ENCODE measurements at regions not wholly inside any gene's neighbourhood (a gene's known extent, or its start where the extent isn't known, plus 50 kb on each side); places are given as distances from the start of the nearest gene placed in this dataset.

DNA sequence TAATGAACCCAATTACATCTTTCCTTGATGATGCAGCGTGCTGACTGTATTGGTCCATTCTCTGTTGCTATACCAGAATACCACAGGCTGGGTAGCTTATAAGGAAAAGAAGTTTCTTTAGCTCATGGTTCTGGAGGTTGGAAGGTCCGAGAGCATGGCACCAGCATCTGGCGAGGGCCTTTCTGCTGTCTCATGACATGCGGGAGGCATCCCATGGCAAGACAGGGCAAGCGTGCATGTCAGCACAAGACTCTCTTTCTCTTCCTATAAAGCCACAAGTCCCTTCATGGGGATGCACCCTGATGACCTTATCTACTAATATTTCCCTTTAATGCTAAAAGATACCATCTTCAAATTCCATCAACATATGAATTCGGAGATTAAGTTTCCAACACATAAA, 122.8 kb upstream of the FHL2 start:
- Histone ChIP-seq H3K4me3 (ENCODE audit: low read depth, low read length, poor library complexity, severe bottlenecking) (no peak overlapping the region), H3K27me3 (replicated peaks; ENCODE audit: insufficient read depth, low read depth, low read length, poor library complexity) (no peaks in the 10 kb centered on the region), H3K36me3 (ENCODE audit: insufficient read depth, low read length, poor library complexity, severe bottlenecking) (no peaks in the 10 kb centered on the region), H3K27ac (ENCODE audit: low read depth, low read length, poor library complexity, severe bottlenecking) (no peak overlapping the region), H3K4me1 (ENCODE audit: insufficient read depth, low read length, poor library complexity, severe bottlenecking) (no peaks in the 10 kb centered on the region), H3K9me3 (ENCODE audit: low read depth, low read length, poor library complexity, severe bottlenecking) (no peaks in the 10 kb centered on the region)
- intact Hi-C loops (cut with micrococcal nuclease; ENCODE audit: unreplicated experiment) = loop anchor here (1.0 to 10.0 kb wide), 2 partner anchors 151 to 407 kb away; no protein-coding TSS in a partner anchor
- no peak for DNase-seq (ENCODE audit: low spot score)
- POLR2A ChIA-PET (ENCODE audit: low non-redundant PET) = no interaction called here
- no TSS peak for BruUV-seq (replicated peaks)
- CTCF ChIA-PET = no interaction called here
- TF ChIP-seq, protein P1, sequence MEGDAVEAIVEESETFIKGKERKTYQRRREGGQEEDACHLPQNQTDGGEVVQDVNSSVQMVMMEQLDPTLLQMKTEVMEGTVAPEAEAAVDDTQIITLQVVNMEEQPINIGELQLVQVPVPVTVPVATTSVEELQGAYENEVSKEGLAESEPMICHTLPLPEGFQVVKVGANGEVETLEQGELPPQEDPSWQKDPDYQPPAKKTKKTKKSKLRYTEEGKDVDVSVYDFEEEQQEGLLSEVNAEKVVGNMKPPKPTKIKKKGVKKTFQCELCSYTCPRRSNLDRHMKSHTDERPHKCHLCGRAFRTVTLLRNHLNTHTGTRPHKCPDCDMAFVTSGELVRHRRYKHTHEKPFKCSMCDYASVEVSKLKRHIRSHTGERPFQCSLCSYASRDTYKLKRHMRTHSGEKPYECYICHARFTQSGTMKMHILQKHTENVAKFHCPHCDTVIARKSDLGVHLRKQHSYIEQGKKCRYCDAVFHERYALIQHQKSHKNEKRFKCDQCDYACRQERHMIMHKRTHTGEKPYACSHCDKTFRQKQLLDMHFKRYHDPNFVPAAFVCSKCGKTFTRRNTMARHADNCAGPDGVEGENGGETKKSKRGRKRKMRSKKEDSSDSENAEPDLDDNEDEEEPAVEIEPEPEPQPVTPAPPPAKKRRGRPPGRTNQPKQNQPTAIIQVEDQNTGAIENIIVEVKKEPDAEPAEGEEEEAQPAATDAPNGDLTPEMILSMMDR (conservative IDR thresholded peaks at IDR 0.05; ENCODE audit: low read depth, low read length) = no peak
- TF ChIP-seq EZH2 (IDR thresholded peaks at IDR 0.05; ENCODE audit: borderline replicate concordance, low read depth, low read length, poor library complexity, severe bottlenecking) = no peak

DNA sequence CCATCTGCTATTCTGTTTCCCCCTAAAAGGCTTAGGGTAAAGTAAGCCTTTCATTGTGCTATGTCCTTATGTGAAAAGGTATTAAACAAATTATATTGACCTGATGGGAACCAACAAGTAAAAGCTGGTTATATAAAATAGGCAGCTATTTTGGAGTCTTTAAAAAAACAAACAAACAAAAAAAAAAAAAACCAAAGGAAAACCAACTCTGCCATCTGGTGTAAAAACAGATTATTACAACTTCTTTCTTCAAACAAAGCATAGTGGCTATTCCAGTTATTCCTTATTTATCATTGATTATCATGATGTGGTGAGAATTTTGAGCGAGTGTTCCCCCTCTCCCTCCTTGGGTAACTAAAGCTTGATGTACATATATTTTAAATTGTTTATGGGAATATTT, 122.3 kb upstream of the FHL2 start:
- POLR2A ChIA-PET (ENCODE audit: low non-redundant PET) = no interaction called here
- intact Hi-C loops (cut with micrococcal nuclease; ENCODE audit: unreplicated experiment) = loop anchor here (1.0 to 10.0 kb wide), 2 partner anchors 151 to 406 kb away; no protein-coding TSS in a partner anchor

DNA sequence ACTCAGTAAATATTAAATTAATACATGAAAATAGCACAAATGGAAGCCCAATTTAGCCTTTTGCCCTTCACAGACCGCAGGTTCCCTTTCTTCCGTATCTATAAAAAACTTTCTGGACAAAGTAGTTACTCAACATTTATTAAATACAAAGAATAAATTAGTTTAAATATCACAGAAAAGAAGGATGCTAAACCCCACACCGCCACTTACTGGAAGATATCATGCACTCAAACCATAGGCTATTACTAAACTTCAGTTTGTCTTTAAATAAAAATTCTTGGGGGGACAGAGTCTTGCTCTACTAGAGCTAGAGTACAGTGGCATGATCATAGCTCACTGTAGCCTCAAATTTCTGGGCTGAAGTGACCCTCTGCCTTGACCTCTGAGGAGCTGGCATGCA, 120.7 kb upstream of the FHL2 start:
- BruUV-seq (replicated peaks) = no TSS peak
- intact Hi-C loops (cut with micrococcal nuclease; ENCODE audit: unreplicated experiment) = no loop called here
- no peak overlapping the region for H3K27ac ChIP-seq (ENCODE audit: low read depth, low read length, poor library complexity, severe bottlenecking)

More for the DNA sequence above, 122.3 kb upstream of the FHL2 start:
- Histone ChIP-seq H3K4me3 (ENCODE audit: low read depth, low read length, poor library complexity, severe bottlenecking) (no peak overlapping the region), H3K27ac (ENCODE audit: low read depth, low read length, poor library complexity, severe bottlenecking) (no peak overlapping the region), H3K36me3 (ENCODE audit: insufficient read depth, low read length, poor library complexity, severe bottlenecking) (no peaks in the 10 kb centered on the region), H3K9me3 (ENCODE audit: low read depth, low read length, poor library complexity, severe bottlenecking) (no peaks in the 10 kb centered on the region), H3K4me1 (ENCODE audit: insufficient read depth, low read length, poor library complexity, severe bottlenecking) (no peaks in the 10 kb centered on the region), H3K27me3 (replicated peaks; ENCODE audit: insufficient read depth, low read depth, low read length, poor library complexity) (no peaks in the 10 kb centered on the region)
- BruUV-seq (replicated peaks) = no TSS peak
- DNase-seq (ENCODE audit: low spot score) = peak; percentile 7
- no peak for TF ChIP-seq EZH2 (IDR thresholded peaks at IDR 0.05; ENCODE audit: borderline replicate concordance, low read depth, low read length, poor library complexity, severe bottlenecking)
- TF ChIP-seq, protein P1 (conservative IDR thresholded peaks at IDR 0.05; ENCODE audit: low read depth, low read length) = peak; percentile 60
- CTCF ChIA-PET = interaction anchor here (0.7 kb wide), 1 partner anchor 1052 kb away, joined by 3 read pairs; no protein-coding TSS in a partner anchor

More for the DNA sequence above, 120.7 kb upstream of the FHL2 start:
- no peak for DNase-seq (ENCODE audit: low spot score)
- Histone ChIP-seq H3K27me3 (replicated peaks; ENCODE audit: insufficient read depth, low read depth, low read length, poor library complexity) (peaks cover 6% of the 10 kb centered on the region), H3K4me3 (ENCODE audit: low read depth, low read length, poor library complexity, severe bottlenecking) (no peak overlapping the region), H3K9me3 (ENCODE audit: low read depth, low read length, poor library complexity, severe bottlenecking) (no peaks in the 10 kb centered on the region), H3K4me1 (ENCODE audit: insufficient read depth, low read length, poor library complexity, severe bottlenecking) (no peaks in the 10 kb centered on the region), H3K36me3 (ENCODE audit: insufficient read depth, low read length, poor library complexity, severe bottlenecking) (no peaks in the 10 kb centered on the region)
- ChIA-PET CTCF (no interaction called here), POLR2A (ENCODE audit: low non-redundant PET) (no interaction called here)
- TF ChIP-seq EZH2 (IDR thresholded peaks at IDR 0.05; ENCODE audit: borderline replicate concordance, low read depth, low read length, poor library complexity, severe bottlenecking) = no peak
- TF ChIP-seq, protein P1 (conservative IDR thresholded peaks at IDR 0.05; ENCODE audit: low read depth, low read length) = no peak
